RWPE2 (cell line): ENCODE measurements at regions not wholly inside any gene's neighbourhood (a gene's known extent, or its start where the extent isn't known, plus 50 kb on each side); places are given as distances from the start of the nearest gene placed in this dataset.
"Not testable (repeated sequence)": the region's sequence is repeated elsewhere in the genome, so short reads cannot be mapped to it uniquely, and the experiment has no call there.

ENCODE experiments used
- ATAC-seq: fragments of 200-7000 bp; cut with Tn5 transposase; 3 replicates; pipeline ENCODE4 v1.9.1; 2021; ENCODE audit warnings: low read depth
- DNase-seq: peaks from one replicate; pipeline ENCODE4 v3.0.0-alpha.2; 2020; ENCODE audit warnings: low spot score
- H3K27ac ChIP-seq: fragments of 450-650 bp; 2 replicates; pipeline ENCODE4 v1.5.1; 2017; ENCODE audit warnings: mild to moderate bottlenecking; ENCODE audit not compliant: poor library complexity, severe bottlenecking
- H3K27me3 ChIP-seq: fragments of 250-450 bp; sonication (Bioruptor Pico); 2 replicates; pipeline ENCODE4 v1.5.1; 2021; ENCODE audit warnings: mild to moderate bottlenecking, moderate library complexity; ENCODE audit not compliant: insufficient read depth, poor library complexity, severe bottlenecking
- H3K36me3 ChIP-seq: fragments of 250-450 bp; sonication (Bioruptor Pico); 2 replicates; pipeline ENCODE4 v1.5.1; 2020; ENCODE audit warnings: low read depth, mild to moderate bottlenecking, moderate library complexity
- H3K4me1 ChIP-seq: fragments of 250-450 bp; sonication (Bioruptor Pico); 2 replicates; pipeline ENCODE4 v1.5.1; 2021; ENCODE audit warnings: mild to moderate bottlenecking, moderate library complexity; ENCODE audit not compliant: insufficient read depth, poor library complexity, severe bottlenecking
- H3K4me3 ChIP-seq: fragments of 250-450 bp; sonication (Bioruptor Pico); 2 replicates; pipeline ENCODE4 v1.5.1; 2021; ENCODE audit warnings: mild to moderate bottlenecking, moderate library complexity; ENCODE audit not compliant: severe bottlenecking
- H3K9me3 ChIP-seq: fragments of 250-450 bp; sonication (Bioruptor Pico); 2 replicates; pipeline ENCODE4 v1.5.1; 2021; ENCODE audit warnings: mild to moderate bottlenecking, moderate library complexity; ENCODE audit not compliant: severe bottlenecking
- TF ChIP-seq, protein P1 (sequence below): fragments of 450-650 bp; IDR thresholded peaks from one replicate; pipeline ENCODE4 v1.5.1; 2017; ENCODE audit warnings: mild to moderate bottlenecking, moderate library complexity; ENCODE audit not compliant: poor library complexity, severe bottlenecking

DNA sequence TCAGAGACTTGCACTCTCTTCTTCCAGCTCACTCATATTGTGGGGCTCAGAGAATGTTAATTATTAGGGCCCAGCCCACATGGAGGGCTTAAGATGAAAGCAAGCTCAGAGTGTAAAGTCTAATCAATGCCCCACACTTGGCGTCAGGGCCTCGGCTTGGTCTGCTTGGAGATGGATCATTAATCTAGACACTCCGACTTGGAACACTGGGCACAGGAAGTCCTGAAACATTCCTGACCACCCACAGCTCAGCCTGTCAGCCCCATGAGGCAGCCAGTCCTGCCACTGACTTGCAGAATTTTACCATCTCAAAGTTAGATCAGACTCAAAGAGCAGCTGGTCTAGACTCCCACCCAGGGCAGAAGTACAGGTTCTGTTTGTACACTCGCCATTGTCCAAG is 69.8 kb upstream of the TRABD2B start:
- H3K27me3 ChIP-seq, result no peaks in the 10 kb centered on the region
- no peak for DNase-seq
- ATAC-seq, result no peak
- no peaks in the 10 kb centered on the region for H3K9me3 ChIP-seq
- H3K27ac ChIP-seq, result no peak overlapping the region
- H3K4me3 ChIP-seq, result no peak overlapping the region
- no peaks in the 10 kb centered on the region for H3K36me3 ChIP-seq
- H3K4me1 ChIP-seq, result no peaks in the 10 kb centered on the region
- TF ChIP-seq, protein P1, sequence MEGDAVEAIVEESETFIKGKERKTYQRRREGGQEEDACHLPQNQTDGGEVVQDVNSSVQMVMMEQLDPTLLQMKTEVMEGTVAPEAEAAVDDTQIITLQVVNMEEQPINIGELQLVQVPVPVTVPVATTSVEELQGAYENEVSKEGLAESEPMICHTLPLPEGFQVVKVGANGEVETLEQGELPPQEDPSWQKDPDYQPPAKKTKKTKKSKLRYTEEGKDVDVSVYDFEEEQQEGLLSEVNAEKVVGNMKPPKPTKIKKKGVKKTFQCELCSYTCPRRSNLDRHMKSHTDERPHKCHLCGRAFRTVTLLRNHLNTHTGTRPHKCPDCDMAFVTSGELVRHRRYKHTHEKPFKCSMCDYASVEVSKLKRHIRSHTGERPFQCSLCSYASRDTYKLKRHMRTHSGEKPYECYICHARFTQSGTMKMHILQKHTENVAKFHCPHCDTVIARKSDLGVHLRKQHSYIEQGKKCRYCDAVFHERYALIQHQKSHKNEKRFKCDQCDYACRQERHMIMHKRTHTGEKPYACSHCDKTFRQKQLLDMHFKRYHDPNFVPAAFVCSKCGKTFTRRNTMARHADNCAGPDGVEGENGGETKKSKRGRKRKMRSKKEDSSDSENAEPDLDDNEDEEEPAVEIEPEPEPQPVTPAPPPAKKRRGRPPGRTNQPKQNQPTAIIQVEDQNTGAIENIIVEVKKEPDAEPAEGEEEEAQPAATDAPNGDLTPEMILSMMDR, result no peak

- H3K27me3 ChIP-seq, DNase-seq, H3K9me3 ChIP-seq, H3K36me3 ChIP-seq, ATAC-seq, H3K4me1 ChIP-seq, H3K4me3 ChIP-seq, H3K27ac ChIP-seq: not testable (repeated sequence)
These were observed 67.5 kb upstream of the TRABD2B start for GRCh38 chr1:48064693-48065092.

- Histone ChIP-seq H3K27me3 (no peaks in the 10 kb centered on the region), H3K4me3 (no peak overlapping the region), H3K4me1 (no peaks in the 10 kb centered on the region), H3K27ac (no peak overlapping the region), H3K9me3 (no peaks in the 10 kb centered on the region), H3K36me3 (no peaks in the 10 kb centered on the region)
- DNase-seq (no peak), ATAC-seq (no peak)
- TF ChIP-seq, protein P1, result no peak
These were observed 65.2 kb upstream of the TRABD2B start for GRCh38 chr1:48062353-48062752.

DNA sequence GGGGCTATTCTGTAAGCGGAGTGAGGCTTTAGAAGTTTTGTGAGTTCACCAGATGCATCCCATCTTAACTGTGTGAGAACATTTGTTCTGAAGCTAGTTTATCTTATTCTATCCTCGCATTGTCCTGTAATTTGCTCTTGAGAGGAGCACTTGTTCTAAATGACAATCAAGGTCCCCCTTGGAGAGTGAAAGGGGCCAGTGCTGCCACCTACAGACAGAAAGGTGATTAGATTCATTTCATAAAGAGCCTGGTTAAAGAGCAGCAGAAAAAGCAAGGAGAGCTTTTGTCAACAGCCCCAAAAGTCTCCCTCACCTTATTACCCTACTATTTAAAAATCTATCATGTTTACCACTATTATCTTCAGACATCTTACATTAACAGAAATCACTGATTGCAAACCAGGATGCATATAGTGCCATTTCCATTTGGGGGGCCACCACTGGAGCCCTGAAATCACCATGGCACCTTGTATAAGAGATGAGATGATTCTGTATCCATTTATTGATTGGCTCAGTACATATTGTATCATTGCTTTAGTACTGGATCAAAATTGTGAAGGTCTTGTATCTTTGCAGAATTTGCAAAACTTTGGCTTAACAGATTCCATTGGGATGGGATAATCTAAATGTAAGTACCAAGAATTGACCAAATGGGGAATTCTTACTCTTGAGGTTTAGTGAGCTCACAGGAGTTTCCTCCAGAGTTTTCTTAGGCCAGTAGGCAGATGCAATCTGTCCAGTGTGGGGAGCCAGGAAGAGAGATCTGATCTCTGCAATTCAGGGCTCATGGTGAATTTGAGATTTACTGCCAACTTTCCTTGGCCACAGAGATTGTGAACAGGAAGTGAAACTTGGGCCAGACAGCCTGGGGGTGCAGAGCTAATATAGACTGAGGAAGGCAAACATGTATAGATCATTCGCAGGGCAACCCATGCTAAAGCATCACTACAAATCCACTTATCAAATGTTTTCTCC is 64.3 kb upstream of the TRABD2B start:
- Histone ChIP-seq H3K4me1 (no peaks in the 10 kb centered on the region), H3K27me3 (no peaks in the 10 kb centered on the region), H3K27ac (no peak overlapping the region), H3K36me3 (no peaks in the 10 kb centered on the region), H3K4me3 (no peak overlapping the region), H3K9me3 (no peaks in the 10 kb centered on the region)
- DNase-seq (no peak), ATAC-seq (peak; percentile 53; the same call in 2 of the 3 replicates)
- TF ChIP-seq, protein P1, result peak; percentile 80

DNA sequence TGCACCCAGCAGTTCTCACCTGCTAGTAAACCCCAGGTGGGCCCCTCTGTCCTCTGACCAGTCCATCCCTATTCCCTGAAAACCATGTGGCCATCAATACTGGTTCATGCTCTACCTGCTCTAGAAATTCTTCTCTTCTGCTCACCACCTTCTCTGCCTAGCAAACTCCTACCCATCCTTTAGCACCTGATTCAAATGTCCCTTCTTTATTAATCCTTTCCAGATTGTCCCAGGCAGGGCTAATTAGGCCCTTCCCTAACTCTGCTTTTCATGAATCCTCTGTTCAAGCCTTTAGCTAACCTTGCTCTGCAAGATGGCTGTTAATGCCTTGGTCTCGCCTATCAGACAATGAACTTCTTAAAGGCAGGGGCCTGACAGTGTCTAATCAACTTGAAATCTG is 62.1 kb upstream of the TRABD2B start:
- H3K4me3 ChIP-seq, result no peak overlapping the region
- H3K9me3 ChIP-seq, result no peaks in the 10 kb centered on the region
- no peak overlapping the region for H3K27ac ChIP-seq
- H3K36me3 ChIP-seq, result no peaks in the 10 kb centered on the region
- H3K4me1 ChIP-seq, result no peaks in the 10 kb centered on the region
- no peak for ATAC-seq
- no peaks in the 10 kb centered on the region for H3K27me3 ChIP-seq
- DNase-seq, result no peak
- TF ChIP-seq, protein P1, result no peak
